Lower leg skin (tissue), 4 donors: ENCODE measurements at regions not wholly inside any gene's neighbourhood (a gene's known extent, or its start where the extent isn't known, plus 50 kb on each side); places are given as distances from the start of the nearest gene placed in this dataset.

Source experiments
- DNase-seq, 2 donors: peaks; one replicate each; pipeline ENCODE4 v3.0.0-alpha.2; 2019; ENCODE audit warnings: low spot score in 2 of 2
- H3K4me3 ChIP-seq: fragments of 200-600 bp; sonication (generic); 2 replicates; pipeline ENCODE4 v1.5.1; 2017; ENCODE audit warnings: mild to moderate bottlenecking, low read depth; ENCODE audit not compliant: poor library complexity, severe bottlenecking
- CTCF ChIP-seq, 3 donors: fragments of 450-650 bp; IDR thresholded peaks; one replicate each; pipeline ENCODE4 v1.5.1; 2016; ENCODE audit warnings: antibody characterized with exemption in 3 of 3, mild to moderate bottlenecking in 3 of 3, moderate library complexity in 2 of 3
- POLR2A ChIP-seq, 2 donors: fragments of 450-650 bp; IDR thresholded peaks; one replicate each; pipeline ENCODE4 v1.6.1; 2016 to 2017; ENCODE audit warnings: antibody characterized with exemption in 2 of 2, mild to moderate bottlenecking in 1 of 2, moderate library complexity in 1 of 2
- whole genome bisulfite sequencing, 2 donors: methylation state at CpG; one replicate each; pipeline ENCODE4 v1.1.5; 2018; 5-methylcytosine and 5-hydroxymethylcytosine counted together
- intact Hi-C: fragments of 100-400 bp; cut with DNase I; formaldehyde crosslinking; loops from one replicate; pipeline ENCODE4 v1.15.0; 2023; ENCODE audit warnings: low total_unique reads

DNA sequence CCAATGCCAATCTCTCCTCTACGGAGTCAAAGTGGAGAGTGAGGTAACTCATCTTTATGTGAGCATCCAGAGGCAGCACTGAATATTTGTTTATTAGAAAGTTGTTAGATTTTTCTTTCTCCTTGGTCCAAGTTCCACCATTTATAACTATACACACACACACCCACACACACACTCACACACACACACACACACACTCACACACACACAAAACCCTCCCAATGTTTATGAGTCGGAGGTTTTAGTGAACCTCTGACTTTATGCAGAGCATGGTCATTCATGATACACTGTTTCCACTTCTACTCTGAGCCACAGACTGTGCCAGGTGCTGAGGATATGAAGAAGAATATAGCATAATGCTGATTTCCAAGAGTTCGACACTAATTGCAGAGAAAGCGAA lies 132.9 kb upstream of the CCDC68 start:
- TF ChIP-seq POLR2A (IDR thresholded peaks at IDR 0.05) (no peak), CTCF (IDR thresholded peaks at IDR 0.05) (no peak)
- intact Hi-C loops, result no loop called here
- WGBS, 2 donors, result 73 to 83% methylated on average over 4 of the region's 4 CpGs
- DNase-seq, result no peak
- H3K4me3 ChIP-seq, result no peak overlapping the region

DNA sequence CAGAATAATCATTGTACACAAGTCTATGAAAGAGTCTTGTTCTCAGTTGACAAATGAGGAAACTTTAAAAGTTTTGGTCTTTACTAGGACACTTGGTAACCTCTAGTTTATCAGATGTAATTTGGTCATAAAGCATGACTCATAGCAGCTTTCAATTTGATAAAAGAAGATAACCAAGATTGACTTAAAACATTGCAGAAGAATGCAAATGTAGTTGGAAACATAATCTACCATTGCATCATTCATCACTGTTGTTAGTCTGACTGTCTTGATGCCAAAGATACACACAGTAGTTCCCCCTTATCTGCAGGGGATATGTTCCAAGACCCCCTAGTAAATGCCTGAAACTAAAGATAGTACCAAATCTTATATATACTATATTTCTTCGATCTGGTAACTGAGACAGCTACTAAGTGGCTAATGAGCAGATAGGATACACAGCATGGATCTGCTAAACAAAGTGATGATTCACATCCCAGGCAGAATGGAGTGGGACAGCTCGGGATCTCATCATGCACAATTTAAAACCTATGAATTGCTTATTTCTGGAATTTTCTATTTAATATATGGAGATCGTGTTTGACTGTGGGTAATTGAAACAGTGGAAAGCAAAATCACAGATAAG lies 131.4 kb upstream of the CCDC68 start:
- TF ChIP-seq POLR2A (IDR thresholded peaks at IDR 0.05), result no peak
- no peak for TF ChIP-seq CTCF (IDR thresholded peaks at IDR 0.05)
- DNase-seq, result no peak
- WGBS, 2 donors, result 77 to 85% methylated on average over 3 of the region's 3 CpGs
- no peak overlapping the region for H3K4me3 ChIP-seq
- intact Hi-C loops, result no loop called here

- 85 to 89% methylated on average over 3 of the region's 3 CpGs for WGBS, 2 donors
- TF ChIP-seq CTCF (IDR thresholded peaks at IDR 0.05) (no peak), POLR2A (IDR thresholded peaks at IDR 0.05) (no peak)
- intact Hi-C loops, result no loop called here
- H3K4me3 ChIP-seq, result no peak overlapping the region
- DNase-seq, result no peak
These were observed 130.3 kb upstream of the CCDC68 start for GRCh38 chr18:55089610-55090009.

DNA sequence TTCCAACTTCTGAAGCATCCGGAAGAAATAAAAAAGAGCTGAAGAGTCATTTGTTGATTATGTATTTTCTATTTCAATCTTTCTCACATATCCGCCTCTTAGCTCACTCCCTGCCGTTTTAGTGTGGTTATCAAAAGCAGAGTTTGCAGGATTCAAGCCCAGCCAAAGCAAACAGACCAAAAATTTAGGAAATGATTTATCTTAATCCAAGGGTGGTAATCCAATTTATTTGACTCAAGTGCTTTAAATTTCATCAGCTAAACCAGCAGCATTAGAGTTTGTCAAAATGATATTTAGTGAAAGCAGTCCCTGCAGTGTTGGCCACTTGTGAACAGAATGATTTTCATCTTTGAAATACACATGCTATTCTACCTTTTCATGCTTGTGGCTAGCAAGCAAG lies 129.3 kb upstream of the CCDC68 start:
- 20 to 37% methylated on average over 3 of the region's 3 CpGs for WGBS, 2 donors
- TF ChIP-seq POLR2A (IDR thresholded peaks at IDR 0.05) (no peak), CTCF (IDR thresholded peaks at IDR 0.05) (no peak)
- intact Hi-C loops, result no loop called here
- no peak overlapping the region for H3K4me3 ChIP-seq
- no peak for DNase-seq

- WGBS, 2 donors, result 36 to 42% methylated on average over 2 of the region's 2 CpGs
- intact Hi-C loops, result no loop called here
- no peak overlapping the region for H3K4me3 ChIP-seq
- TF ChIP-seq POLR2A (IDR thresholded peaks at IDR 0.05), result no peak
- no peak for TF ChIP-seq CTCF (IDR thresholded peaks at IDR 0.05)
- no peak for DNase-seq
These were observed 128.7 kb upstream of the CCDC68 start for GRCh38 chr18:55088000-55088401.

DNA sequence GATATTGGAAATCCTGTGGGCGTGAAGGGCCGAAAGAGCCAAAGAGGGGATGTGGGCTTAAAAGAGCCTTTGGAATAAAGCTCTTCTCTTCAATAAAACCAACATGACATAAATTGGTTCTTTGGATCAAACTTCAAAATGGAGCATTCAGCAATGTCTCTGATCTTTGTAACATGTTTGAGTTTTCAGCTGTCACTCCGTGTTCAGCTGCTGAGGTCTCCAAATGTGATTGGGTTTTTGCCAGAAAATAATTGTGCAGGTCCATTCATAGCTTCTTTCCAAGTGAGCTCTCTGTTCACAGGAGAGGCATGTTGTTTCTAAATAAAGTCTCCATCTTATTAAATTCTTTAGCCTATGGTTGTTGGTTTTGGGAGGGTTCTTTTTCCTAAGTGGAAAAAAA lies 127.6 kb upstream of the CCDC68 start:
- intact Hi-C loops, result no loop called here
- H3K4me3 ChIP-seq, result no peak overlapping the region
- 54 to 59% methylated on average over 3 of the region's 3 CpGs for WGBS, 2 donors
- no peak for DNase-seq
- TF ChIP-seq CTCF (IDR thresholded peaks at IDR 0.05) (no peak), POLR2A (IDR thresholded peaks at IDR 0.05) (no peak)
